IMR-90 (cell line): ENCODE measurements at regions not wholly inside any gene's neighbourhood (a gene's known extent, or its start where the extent isn't known, plus 50 kb on each side); places are given as distances from the start of the nearest gene placed in this dataset.

Source experiments
- BHLHE40 ChIP-seq: fragments of 150-350 bp; IDR thresholded peaks from 2 replicates; pipeline ENCODE4 v1.6.1; 2016; ENCODE audit warnings: mild to moderate bottlenecking, low read depth, low read length
- CEBPB ChIP-seq: IDR thresholded peaks from 2 replicates; pipeline ENCODE4 v1.6.1; 2012; ENCODE audit warnings: low read depth, low read length, improper control_type of control experiment
- CTCF ChIP-seq: conservative IDR thresholded peaks from 2 replicates; pipeline ENCODE4 v1.5.1; 2012; ENCODE audit warnings: mild to moderate bottlenecking, low read depth, low read length, improper control_type of control experiment
- ELK1 ChIP-seq: fragments of 150-350 bp; IDR thresholded peaks from 2 replicates; pipeline ENCODE4 v1.6.1; 2016; ENCODE audit warnings: low read depth, mild to moderate bottlenecking, low read length, moderate library complexity, borderline replicate concordance
- FOS ChIP-seq: fragments of 150-350 bp; IDR thresholded peaks from 2 replicates; pipeline ENCODE4 v1.6.1; 2016; ENCODE audit warnings: low read depth, low read length
- MAFK ChIP-seq: IDR thresholded peaks from 2 replicates; pipeline ENCODE4 v1.6.1; 2012; ENCODE audit warnings: low read depth, low read length, improper control_type of control experiment
- MXI1 ChIP-seq: IDR thresholded peaks from 2 replicates; pipeline ENCODE4 v1.6.1; 2012; ENCODE audit warnings: low read depth, mild to moderate bottlenecking, low read length, moderate library complexity, borderline replicate concordance
- POLR2A ChIP-seq: IDR thresholded peaks from 2 replicates; pipeline ENCODE4 v1.6.1; 2012; ENCODE audit warnings: mild to moderate bottlenecking, low read depth, low read length
- RAD21 ChIP-seq: IDR thresholded peaks from 2 replicates; pipeline ENCODE4 v1.6.1; 2012; ENCODE audit warnings: low read length, improper control_type of control experiment
- RCOR1 ChIP-seq: IDR thresholded peaks from 2 replicates; pipeline ENCODE4 v1.6.1; 2012; ENCODE audit warnings: mild to moderate bottlenecking, low read length, improper control_type of control experiment; ENCODE audit not compliant: insufficient replicate concordance
- RFX5 ChIP-seq: IDR thresholded peaks from 2 replicates; pipeline ENCODE4 v1.8.0; 2012; ENCODE audit warnings: low read depth, mild to moderate bottlenecking, low read length, moderate library complexity
- SMC3 ChIP-seq: fragments of 150-350 bp; IDR thresholded peaks from 2 replicates; pipeline ENCODE4 v1.6.1; 2016; ENCODE audit warnings: low read depth, mild to moderate bottlenecking, antibody characterized with exemption, low read length, moderate library complexity
- TF ChIP-seq, protein P1 (sequence below): fragments of 150-350 bp; IDR thresholded peaks from 2 replicates; pipeline ENCODE4 v1.6.1; 2017; ENCODE audit warnings: mild to moderate bottlenecking, antibody characterized with exemption, low read length, low read depth

GRCh38 chr3:176916777-176917176, 280.5 kb downstream of the TBL1XR1 start:
- TF ChIP-seq CTCF (no peak), MXI1 (no peak), RAD21 (no peak), BHLHE40 (no peak), POLR2A (no peak), CEBPB (no peak), MAFK (no peak), ELK1 (no peak), RFX5 (no peak), SMC3 (no peak), RCOR1 (no peak), FOS (no peak)
- TF ChIP-seq, protein P1, sequence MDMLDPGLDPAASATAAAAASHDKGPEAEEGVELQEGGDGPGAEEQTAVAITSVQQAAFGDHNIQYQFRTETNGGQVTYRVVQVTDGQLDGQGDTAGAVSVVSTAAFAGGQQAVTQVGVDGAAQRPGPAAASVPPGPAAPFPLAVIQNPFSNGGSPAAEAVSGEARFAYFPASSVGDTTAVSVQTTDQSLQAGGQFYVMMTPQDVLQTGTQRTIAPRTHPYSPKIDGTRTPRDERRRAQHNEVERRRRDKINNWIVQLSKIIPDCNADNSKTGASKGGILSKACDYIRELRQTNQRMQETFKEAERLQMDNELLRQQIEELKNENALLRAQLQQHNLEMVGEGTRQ = no peak
